CD14-positive monocyte (primary cell): ENCODE measurements at regions not wholly inside any gene's neighbourhood (a gene's known extent, or its start where the extent isn't known, plus 50 kb on each side); places are given as distances from the start of the nearest gene placed in this dataset.

Experiments
- DNase-seq, 3 donors: peaks; one replicate each; pipeline ENCODE4 v3.0.0-alpha.2; 2011 to 2022
- H2AFZ ChIP-seq: 2 replicates; pipeline ENCODE4 v1.6.0; 2012; ENCODE audit warnings: mild to moderate bottlenecking, low read depth, low read length, inconsistent platforms; ENCODE audit not compliant: insufficient read depth, poor library complexity, severe bottlenecking
- H3K27ac ChIP-seq, 2 donors: 1 replicate in 1 of 2; 2 replicates in 1 of 2; pipeline ENCODE4 v1.5.1; 2012 to 2013; ENCODE audit warnings: low read length in 2 of 2, control low read depth in 1 of 2, inconsistent platforms in 1 of 2, low read depth in 1 of 2, mild to moderate bottlenecking in 1 of 2
- H3K27me3 ChIP-seq, 2 donors: one replicate each; pipeline versions ENCODE4 v1.6.0 to v1.6.1; 2011 to 2013; ENCODE audit warnings: low read length in 2 of 2; ENCODE audit not compliant: control insufficient read depth in 2 of 2, insufficient read depth in 2 of 2
- H3K36me3 ChIP-seq, 2 donors: replicated peaks in 1 of 2; 1 replicate in 1 of 2; 2 replicates in 1 of 2; pipeline versions ENCODE4 v1.5.1 to v1.6.1; 2012 to 2013; ENCODE audit warnings: low read length in 2 of 2, control low read depth in 1 of 2, inconsistent platforms in 1 of 2, mild to moderate bottlenecking in 1 of 2; ENCODE audit not compliant: insufficient read depth in 2 of 2, control insufficient read depth in 1 of 2
- H3K4me1 ChIP-seq, 2 donors: 1 replicate in 1 of 2; 2 replicates in 1 of 2; pipeline versions ENCODE4 v1.5.1 to v1.6.1; 2012 to 2013; ENCODE audit warnings: low read length in 2 of 2, control low read depth in 1 of 2, inconsistent platforms in 1 of 2, mild to moderate bottlenecking in 1 of 2, moderate library complexity in 1 of 2; ENCODE audit not compliant: insufficient read depth in 2 of 2, control insufficient read depth in 1 of 2
- H3K4me2 ChIP-seq: replicated peaks from 2 replicates; pipeline ENCODE3; 2012; ENCODE audit warnings: low read length, moderate library complexity, mild to moderate bottlenecking; ENCODE audit not compliant: poor library complexity, severe bottlenecking; ENCODE audit errors: extremely low read depth
- H3K4me3 ChIP-seq, 3 experiments: fragments of 200-600 bp in 1 of 3; sonication (generic) in 1 of 3; replicated peaks in 1 of 3; 1 replicate in 2 of 3; 2 replicates in 1 of 3; pipeline ENCODE4 v1.5.1; 2011 to 2013; ENCODE audit warnings: low read length in 3 of 3, mild to moderate bottlenecking in 3 of 3, control low read depth in 2 of 3, low read depth in 2 of 3, inconsistent platforms in 1 of 3, moderate library complexity in 1 of 3
- H3K79me2 ChIP-seq: 2 replicates; pipeline ENCODE4 v1.6.0; 2012; ENCODE audit warnings: mild to moderate bottlenecking, control low read depth, inconsistent platforms, low read length, moderate library complexity; ENCODE audit not compliant: insufficient read depth
- H3K9ac ChIP-seq: 2 replicates; pipeline ENCODE4 v1.6.0; 2017; ENCODE audit warnings: low read length, mild to moderate bottlenecking; ENCODE audit not compliant: insufficient read depth, poor library complexity, severe bottlenecking
- H3K9me3 ChIP-seq, 2 donors: replicated peaks in 1 of 2; 1 replicate in 1 of 2; 2 replicates in 1 of 2; pipeline versions ENCODE4 v1.5.1 to v1.6.1; 2012 to 2013; ENCODE audit warnings: low read length in 2 of 2, control low read depth in 1 of 2; ENCODE audit not compliant: control insufficient read depth in 1 of 2, insufficient read depth in 1 of 2
- H4K20me1 ChIP-seq: 2 replicates; pipeline ENCODE4 v1.6.0; 2012; ENCODE audit warnings: mild to moderate bottlenecking, low read length, control low read depth, moderate library complexity; ENCODE audit not compliant: insufficient read depth
- H3K27ac Mint-ChIP-seq, 7 donors: one replicate each; pipeline ENCODE4 v1.8.0; 2020; ENCODE audit warnings: mild to moderate bottlenecking in 7 of 7, mixed read lengths in 7 of 7, moderate library complexity in 6 of 7, inconsistent platforms in 2 of 7
- H3K27me3 Mint-ChIP-seq, 3 donors: one replicate each; pipeline ENCODE4 v1.8.0; 2021 to 2022; ENCODE audit warnings: low read depth in 3 of 3, mild to moderate bottlenecking in 3 of 3, mixed read lengths in 3 of 3, moderate library complexity in 3 of 3, inconsistent platforms in 1 of 3
- H3K36me3 Mint-ChIP-seq, 2 donors: one replicate each; pipeline ENCODE4 v1.8.0; 2020; ENCODE audit warnings: mixed read lengths in 2 of 2, inconsistent platforms in 1 of 2, mild to moderate bottlenecking in 1 of 2
- H3K4me1 Mint-ChIP-seq: one replicate; pipeline ENCODE4 v1.8.0; 2020; ENCODE audit warnings: mild to moderate bottlenecking, mixed read lengths
- H3K4me3 Mint-ChIP-seq, 2 donors: one replicate each; pipeline ENCODE4 v1.8.0; 2020; ENCODE audit warnings: mild to moderate bottlenecking in 2 of 2, mixed read lengths in 2 of 2, moderate library complexity in 1 of 2
- H3K9me3 Mint-ChIP-seq, 7 donors: one replicate each; pipeline ENCODE4 v1.8.0; 2020 to 2022; ENCODE audit warnings: mixed read lengths in 7 of 7, mild to moderate bottlenecking in 6 of 7, moderate library complexity in 6 of 7, inconsistent platforms in 2 of 7
- CTCF ChIP-seq: fragments of 200-600 bp; IDR thresholded peaks from one replicate; pipeline ENCODE4 v1.8.0; 2022; ENCODE audit warnings: antibody characterized with exemption, mild to moderate bottlenecking
- WGBS: methylation state at CpG from one replicate; pipeline ENCODE4 v1.1.5; 2013; ENCODE audit warnings: missing lambda C conversion rate; ENCODE audit not compliant: insufficient coverage; 5-methylcytosine and 5-hydroxymethylcytosine counted together
- intact Hi-C, 2 donors: fragments of 100-400 bp; cut with micrococcal nuclease; formaldehyde crosslinking; loops; one replicate each; pipeline versions ENCODE4 v1.15.0 to v1.15.1; 2023

DNA sequence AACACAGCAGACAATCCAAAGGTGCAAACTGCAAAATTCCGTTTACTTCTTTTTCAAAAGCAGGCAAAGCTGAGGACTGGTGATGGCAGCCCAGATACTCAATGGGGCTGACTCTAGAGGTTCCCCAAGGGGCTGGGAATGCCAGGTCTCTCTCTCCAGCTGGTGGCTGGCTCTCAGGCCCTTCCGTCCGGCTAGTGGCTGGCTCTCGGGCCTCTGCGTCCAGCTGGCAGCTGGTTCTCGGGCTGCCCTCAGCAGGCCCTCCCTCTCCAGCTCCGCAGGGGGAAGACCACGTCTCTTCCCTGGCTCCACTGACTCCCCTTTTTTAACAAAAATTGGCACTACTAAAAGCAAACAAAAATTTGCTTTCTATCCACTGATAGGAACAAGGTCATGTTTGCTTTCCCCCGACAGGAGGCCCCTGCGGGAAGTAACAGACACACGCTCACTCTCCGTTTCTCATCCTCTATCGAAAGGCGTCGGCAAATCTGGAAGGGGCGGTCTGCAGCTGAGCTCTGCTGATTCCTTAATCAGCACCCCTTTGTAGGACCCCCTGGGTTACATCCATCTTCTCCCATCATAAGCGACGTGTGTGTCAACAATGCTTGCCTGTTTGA is 381.4 kb downstream of the BRD1 start:
- Mint-ChIP-seq H3K4me1 (peaks cover 6% of the 10 kb centered on the region), H3K27me3 (peaks cover 26 to 36% (median 27%) of the 10 kb centered on the region in 3 donors), H3K36me3 (no peaks in the 10 kb centered on the region), H3K4me3 (no peak overlapping the region), H3K27ac (peak overlapping the region in 1 of 7 donors; percentile 54), H3K9me3 (peaks cover 0 to 8% (median 3%) of the 10 kb centered on the region in 7 donors)
- no peaks in the 10 kb centered on the region for H3K4me1 ChIP-seq
- H3K4me2 ChIP-seq: no peak overlapping the region
- no peak overlapping the region for H3K27ac ChIP-seq
- H3K36me3 ChIP-seq: no peaks in the 10 kb centered on the region
- no peak overlapping the region for H2AFZ ChIP-seq
- no peaks in the 10 kb centered on the region for H3K79me2 ChIP-seq
- WGBS: 90% methylated on average over 16 of the region's 18 CpGs
- H3K9ac ChIP-seq: no peak overlapping the region
- H3K9me3 ChIP-seq: no peaks in the 10 kb centered on the region
- H3K4me3 ChIP-seq: no peak overlapping the region
- no peak for DNase-seq
- TF ChIP-seq CTCF: no peak
- intact Hi-C loops: no loop called here
- peaks cover 0 to 24% of the 10 kb centered on the region in 2 donors for H3K27me3 ChIP-seq
- no peaks in the 10 kb centered on the region for H4K20me1 ChIP-seq

GRCh38 chr22:49444781-49445180 is 382.9 kb downstream of the BRD1 start:
- Mint-ChIP-seq H3K27me3 (peaks cover 11 to 22% (median 17%) of the 10 kb centered on the region in 3 donors), H3K9me3 (peaks cover 0 to 14% (median 3%) of the 10 kb centered on the region in 7 donors), H3K36me3 (peaks cover 4 to 7% of the 10 kb centered on the region in 2 donors), H3K27ac (no peak overlapping the region), H3K4me3 (no peak overlapping the region), H3K4me1 (peaks cover 6% of the 10 kb centered on the region)
- H3K4me3 ChIP-seq: no peak overlapping the region
- no peaks in the 10 kb centered on the region for H3K36me3 ChIP-seq
- WGBS: 91% methylated on average over 7 of the region's 14 CpGs
- H2AFZ ChIP-seq: no peak overlapping the region
- H3K4me2 ChIP-seq: no peak overlapping the region
- no peak for TF ChIP-seq CTCF
- no peak overlapping the region for H3K9ac ChIP-seq
- no peaks in the 10 kb centered on the region for H3K9me3 ChIP-seq
- H3K4me1 ChIP-seq: no peaks in the 10 kb centered on the region
- H3K27me3 ChIP-seq: peaks cover 0 to 12% of the 10 kb centered on the region in 2 donors
- intact Hi-C loops: no loop called here
- H3K79me2 ChIP-seq: no peaks in the 10 kb centered on the region
- no peak overlapping the region for H3K27ac ChIP-seq
- no peak for DNase-seq
- H4K20me1 ChIP-seq: no peaks in the 10 kb centered on the region
